Calu3 (cell line): ENCODE measurements at regions not wholly inside any gene's neighbourhood (a gene's known extent, or its start where the extent isn't known, plus 50 kb on each side); places are given as distances from the start of the nearest gene placed in this dataset.

Experiments
- BruUV-seq: library from RNA; stranded (reverse); fragments of 400-500 nt; replicated peaks from 2 replicates; lab custom pipeline; 2021; lab: Mats Ljungman, UMichigan
- CTCF ChIA-PET: fragments of 300-600 bp; sonication (Branson Sonifier 250); formaldehyde crosslinking; loops from one replicate; lab custom pipeline; 2022; ENCODE audit warnings: antibody characterized with exemption; lab: Charles Lee
- DNase-seq: peaks from one replicate; pipeline ENCODE4 v3.0.0; 2022
- H3K27ac Mint-ChIP-seq: one replicate; pipeline ENCODE4 v1.8.0; 2022; ENCODE audit warnings: mixed read lengths; ENCODE audit not compliant: unreplicated experiment
- H3K27me3 Mint-ChIP-seq: one replicate; pipeline ENCODE4 v1.8.0; 2022; ENCODE audit warnings: mixed read lengths; ENCODE audit not compliant: unreplicated experiment
- H3K36me3 Mint-ChIP-seq: one replicate; pipeline ENCODE4 v1.8.0; 2022; ENCODE audit warnings: mild to moderate bottlenecking, moderate library complexity, mixed read lengths; ENCODE audit not compliant: insufficient read depth, unreplicated experiment
- H3K4me1 Mint-ChIP-seq: one replicate; pipeline ENCODE4 v1.8.0; 2022; ENCODE audit warnings: mild to moderate bottlenecking, low read depth, mixed read lengths; ENCODE audit not compliant: unreplicated experiment
- H3K4me3 Mint-ChIP-seq: one replicate; pipeline ENCODE4 v1.8.0; 2022; ENCODE audit warnings: mild to moderate bottlenecking, low read depth, moderate library complexity, mixed read lengths; ENCODE audit not compliant: unreplicated experiment
- H3K9me3 Mint-ChIP-seq: one replicate; pipeline ENCODE4 v1.8.0; 2022; ENCODE audit warnings: low read depth, mixed read lengths; ENCODE audit not compliant: unreplicated experiment
- CTCF ChIP-seq: fragments of 200-600 bp; IDR thresholded peaks from one replicate; pipeline ENCODE4 v1.8.0; 2022; ENCODE audit warnings: antibody characterized with exemption; ENCODE audit not compliant: unreplicated experiment
- intact Hi-C: fragments of 100-400 bp; cut with micrococcal nuclease; formaldehyde crosslinking; loops from one replicate; pipeline ENCODE4 v1.10.0; 2022; ENCODE audit not compliant: unreplicated experiment

DNA sequence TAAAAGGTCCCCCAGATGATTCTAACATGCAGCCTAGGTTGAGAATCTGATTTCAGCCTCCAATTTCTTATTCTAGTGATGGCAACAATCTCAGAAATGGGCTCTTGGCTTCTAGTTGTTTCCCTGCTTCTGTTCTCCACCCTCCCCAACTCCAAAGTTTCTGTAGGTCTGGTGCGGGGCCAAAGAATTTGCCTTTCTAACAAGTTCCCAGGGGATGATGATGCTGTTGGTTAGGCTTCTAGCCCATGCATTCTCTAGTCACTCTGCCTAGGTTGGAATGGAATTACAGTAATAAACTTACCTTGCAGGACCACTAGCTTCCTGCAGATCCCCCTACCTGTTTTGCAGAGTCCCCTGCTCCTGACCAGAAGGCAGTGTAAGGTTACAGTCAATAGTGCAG, 103.2 kb upstream of the PPP2R3A start:
- intact Hi-C loops, result no loop called here
- H3K36me3 Mint-ChIP-seq, result no peaks in the 10 kb centered on the region
- no peak overlapping the region for H3K27ac Mint-ChIP-seq
- H3K4me1 Mint-ChIP-seq, result no peaks in the 10 kb centered on the region
- no peaks in the 10 kb centered on the region for H3K27me3 Mint-ChIP-seq
- no peak overlapping the region for H3K4me3 Mint-ChIP-seq
- no peaks in the 10 kb centered on the region for H3K9me3 Mint-ChIP-seq
- CTCF ChIA-PET, result no interaction called here
- DNase-seq, result no peak
- TF ChIP-seq CTCF, result no peak
- no TSS peak for BruUV-seq

- CTCF ChIA-PET, result interaction anchor here (0.6 kb wide), 2 partner anchors 10 to 180 kb away, joined by 3 to 4 read pairs; no protein-coding TSS in a partner anchor
- H3K27ac Mint-ChIP-seq, result no peak overlapping the region
- no peaks in the 10 kb centered on the region for H3K27me3 Mint-ChIP-seq
- no peaks in the 10 kb centered on the region for H3K4me1 Mint-ChIP-seq
- no peaks in the 10 kb centered on the region for H3K9me3 Mint-ChIP-seq
- H3K4me3 Mint-ChIP-seq, result no peak overlapping the region
- BruUV-seq, result no TSS peak
- DNase-seq, result no peak
- TF ChIP-seq CTCF, result no peak
- intact Hi-C loops, result no loop called here
- H3K36me3 Mint-ChIP-seq, result no peaks in the 10 kb centered on the region
Measured at GRCh38 chr3:135864060-135864459, 101.5 kb upstream of the PPP2R3A start.

DNA sequence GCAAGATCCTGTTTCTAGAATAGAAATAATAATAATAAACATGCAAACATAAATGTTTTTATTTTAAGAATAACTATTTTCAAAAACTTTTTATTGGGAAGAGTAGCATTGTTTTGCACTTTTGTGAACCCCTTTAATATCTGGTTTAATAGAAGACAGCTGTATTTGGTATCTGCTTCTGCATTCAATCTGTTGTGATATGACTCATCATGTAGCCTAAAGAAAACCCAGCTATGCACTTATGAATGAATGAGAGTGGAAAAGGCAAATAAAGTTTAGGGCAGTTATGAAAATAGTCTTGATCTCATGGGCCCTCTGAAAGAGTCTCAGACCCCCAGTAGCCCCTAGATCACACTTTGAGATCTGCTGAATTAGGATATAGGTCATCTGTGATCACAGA, 100.4 kb upstream of the PPP2R3A start:
- Mint-ChIP-seq H3K36me3 (no peaks in the 10 kb centered on the region), H3K4me3 (no peak overlapping the region), H3K27ac (no peak overlapping the region), H3K27me3 (no peaks in the 10 kb centered on the region), H3K9me3 (no peaks in the 10 kb centered on the region), H3K4me1 (no peaks in the 10 kb centered on the region)
- TF ChIP-seq CTCF, result no peak
- no TSS peak for BruUV-seq
- CTCF ChIA-PET, result no interaction called here
- DNase-seq, result no peak
- intact Hi-C loops, result loop anchor here (5.0 kb wide), 1 partner anchor 1922 kb away; no protein-coding TSS in a partner anchor

- no peaks in the 10 kb centered on the region for H3K27me3 Mint-ChIP-seq
- no peak for DNase-seq
- no peak overlapping the region for H3K4me3 Mint-ChIP-seq
- no peaks in the 10 kb centered on the region for H3K9me3 Mint-ChIP-seq
- BruUV-seq, result no TSS peak
- intact Hi-C loops, result loop anchor here (5.0 kb wide), 1 partner anchor 1922 kb away; no protein-coding TSS in a partner anchor
- CTCF ChIA-PET, result no interaction called here
- no peak for TF ChIP-seq CTCF
- no peak overlapping the region for H3K27ac Mint-ChIP-seq
- H3K4me1 Mint-ChIP-seq, result no peaks in the 10 kb centered on the region
- no peaks in the 10 kb centered on the region for H3K36me3 Mint-ChIP-seq
Measured at GRCh38 chr3:135865553-135865952, 100.0 kb upstream of the PPP2R3A start.
